Neural progenitor cell (in vitro differentiated cells): ENCODE measurements at regions not wholly inside any gene's neighbourhood (a gene's known extent, or its start where the extent isn't known, plus 50 kb on each side); places are given as distances from the start of the nearest gene placed in this dataset.

ENCODE experiments used
- CTCF ChIP-seq: fragments of 200-600 bp; sonication (generic); IDR thresholded peaks from 2 replicates; pipeline ENCODE4 v1.5.1; 2017; ENCODE audit warnings: antibody characterized with exemption, mild to moderate bottlenecking
- EZH2phosphoT487 ChIP-seq: fragments of 200-600 bp; sonication (generic); IDR thresholded peaks from 2 replicates; pipeline ENCODE4 v1.6.1; 2017; ENCODE audit warnings: antibody characterized with exemption

GRCh38 chr7:149688836-149689235, 84.6 kb downstream of the ZNF467 start:
- no peak for TF ChIP-seq CTCF
- no peak for TF ChIP-seq EZH2phosphoT487
